ENCODE measurements at regions not wholly inside any gene's neighbourhood (a gene's known extent, or its start where the extent isn't known, plus 50 kb on each side); places are given as distances from the start of the nearest gene placed in this dataset.

DNA sequence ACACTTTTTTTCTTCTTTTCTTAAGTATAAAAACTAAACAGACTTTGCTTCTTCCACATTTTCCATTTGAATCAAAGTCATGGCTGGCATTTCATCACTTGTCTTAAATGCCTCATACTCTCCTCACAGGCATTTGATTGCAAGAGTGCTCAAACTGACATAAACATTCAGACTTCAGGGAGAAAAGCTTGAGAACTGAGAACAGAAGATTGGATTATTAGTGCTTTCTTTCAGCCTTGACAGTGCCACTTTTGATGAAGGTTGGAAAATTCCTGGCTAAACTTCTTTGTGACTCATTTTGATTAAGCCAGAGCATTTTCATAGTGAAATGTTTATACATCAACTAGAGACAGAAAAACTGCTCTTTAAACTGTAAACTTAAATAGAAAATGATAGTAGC, 544.4 kb downstream of the DIPK2A start:
- no peak for DNase-seq

DNA sequence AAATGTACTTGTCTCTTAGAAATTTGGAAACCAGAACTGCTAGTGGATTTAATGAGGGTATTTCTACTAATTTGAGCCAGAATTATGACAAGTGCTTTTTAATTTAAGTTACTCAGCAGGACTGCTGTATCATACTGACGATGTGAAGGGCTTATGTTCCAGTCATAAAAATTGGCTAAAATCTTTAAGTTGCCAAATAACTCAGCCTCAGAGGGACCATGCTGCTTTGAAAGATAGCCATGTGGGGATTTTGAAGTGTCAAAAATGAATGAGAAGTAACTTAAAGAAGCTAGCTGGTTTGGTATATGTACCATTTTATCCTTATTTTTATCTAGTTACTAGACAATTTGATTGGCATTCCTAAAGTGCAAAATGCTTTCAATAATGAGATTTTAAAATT, 545.0 kb downstream of the DIPK2A start:
- no peak for DNase-seq

DNA sequence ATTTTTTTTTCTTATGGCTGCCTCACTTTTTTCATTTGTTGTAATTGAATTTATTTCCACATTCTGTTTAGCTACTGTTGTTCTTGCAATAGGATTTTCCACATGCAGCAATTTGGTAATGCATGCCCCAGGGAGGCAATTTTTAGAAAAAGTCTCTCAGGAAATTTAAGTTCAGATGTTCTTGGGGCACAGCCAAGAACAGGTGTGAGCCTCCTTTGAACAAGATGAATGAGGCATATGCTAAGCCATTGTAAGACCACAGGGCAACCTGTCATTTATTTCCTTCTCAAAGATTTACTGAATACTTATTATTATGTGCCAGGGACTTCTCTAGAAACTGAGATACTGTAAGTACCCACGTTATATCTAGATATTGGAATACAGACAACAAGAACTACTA, 549.5 kb downstream of the DIPK2A start:
- no peak for DNase-seq

DNA sequence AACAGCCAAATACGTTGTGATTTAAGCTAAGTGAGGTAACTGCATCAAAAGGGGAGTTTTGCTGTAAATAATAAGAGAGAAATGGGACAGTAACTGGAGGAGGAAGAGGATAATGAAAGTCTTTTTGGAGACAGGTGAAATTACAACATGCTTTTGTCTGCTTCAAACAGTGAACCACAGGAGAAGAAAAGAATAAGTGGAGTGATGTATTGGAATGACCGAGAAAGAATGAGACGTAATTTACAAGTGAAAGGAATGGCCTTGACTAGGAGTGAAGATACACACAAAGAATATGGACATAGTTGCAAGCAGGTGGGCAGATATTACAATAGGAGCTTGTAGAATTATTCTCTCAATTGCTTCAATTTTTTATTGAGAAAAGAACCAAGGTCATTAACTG, 550.8 kb downstream of the DIPK2A start:
- no peak for DNase-seq

DNA sequence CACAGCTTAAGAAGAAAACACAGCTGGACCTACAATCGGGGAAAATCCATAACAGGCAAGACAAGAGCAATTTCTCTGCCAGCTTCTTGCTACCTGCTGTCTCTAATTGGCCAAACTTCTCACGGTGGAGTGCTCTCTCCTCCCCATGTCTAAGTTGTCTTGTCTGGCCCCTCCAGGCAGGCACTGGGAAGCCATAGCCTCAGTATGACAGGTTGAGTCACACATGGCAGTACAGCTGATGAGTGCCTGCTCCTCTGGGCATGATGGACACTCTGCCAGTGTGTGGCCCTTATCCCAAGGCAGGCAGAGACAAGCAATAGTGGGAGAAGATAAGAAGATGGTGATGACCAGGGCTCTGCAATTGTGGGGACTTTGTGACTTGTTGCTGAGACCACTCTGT, 551.8 kb downstream of the DIPK2A start:
- DNase-seq: no peak

DNA sequence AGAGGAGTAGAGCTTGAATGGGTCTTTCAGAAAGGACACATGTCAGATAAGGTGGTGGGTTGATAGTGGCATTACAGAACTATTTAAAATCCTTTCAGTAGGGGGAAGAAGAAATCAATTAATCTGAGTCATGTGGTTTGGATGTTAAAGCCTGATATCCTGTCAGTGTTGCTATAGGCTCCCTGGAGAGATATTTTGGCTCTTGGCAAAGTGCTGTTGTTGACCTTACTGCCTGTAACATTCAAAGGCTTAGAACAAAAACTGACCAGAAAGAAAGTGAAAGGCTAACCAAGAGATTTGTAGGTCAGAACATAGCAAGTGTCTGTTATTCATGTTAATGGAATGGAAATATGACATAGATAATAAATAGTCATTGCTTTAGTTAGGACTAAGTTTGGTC, 552.9 kb downstream of the DIPK2A start:
- DNase-seq: no peak

DNA sequence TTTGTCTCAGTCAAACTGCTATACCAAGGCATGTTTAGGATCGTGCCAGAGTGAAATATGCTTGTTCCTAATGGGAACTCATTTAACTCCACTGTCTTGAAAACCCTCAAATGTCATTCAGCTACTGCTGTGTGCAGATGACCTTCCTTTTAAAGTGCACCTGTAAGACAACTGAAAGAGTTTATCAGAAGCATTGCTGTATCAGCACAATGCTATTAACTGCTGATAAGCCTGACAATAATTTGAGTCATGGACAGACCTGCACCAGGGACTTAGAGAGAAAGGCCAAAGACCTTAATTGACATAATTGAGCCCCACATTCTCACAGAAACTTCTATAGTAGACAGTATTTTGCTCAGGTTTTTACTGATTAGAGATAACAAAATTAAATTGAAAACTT, 557.9 kb downstream of the DIPK2A start:
- no peak for DNase-seq

DNA sequence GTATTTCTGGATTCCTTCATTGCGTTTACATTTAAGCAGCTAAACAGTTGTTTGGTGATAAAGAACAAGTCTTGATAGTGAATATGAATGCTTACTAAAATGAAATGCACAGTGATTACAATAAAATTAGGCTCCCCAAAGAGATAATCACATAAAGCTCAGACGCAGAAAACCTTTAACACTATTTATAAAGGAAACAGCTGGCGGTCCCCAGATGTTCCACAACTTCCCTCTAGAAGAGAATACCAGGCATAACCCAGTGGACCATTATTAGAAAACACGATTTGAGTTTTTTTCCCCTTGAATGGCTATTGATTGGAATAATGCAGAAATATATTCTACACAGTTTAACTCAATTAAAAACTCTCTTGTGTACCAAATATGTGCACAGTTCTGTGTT, 573.2 kb downstream of the DIPK2A start:
- no peak for DNase-seq

DNA sequence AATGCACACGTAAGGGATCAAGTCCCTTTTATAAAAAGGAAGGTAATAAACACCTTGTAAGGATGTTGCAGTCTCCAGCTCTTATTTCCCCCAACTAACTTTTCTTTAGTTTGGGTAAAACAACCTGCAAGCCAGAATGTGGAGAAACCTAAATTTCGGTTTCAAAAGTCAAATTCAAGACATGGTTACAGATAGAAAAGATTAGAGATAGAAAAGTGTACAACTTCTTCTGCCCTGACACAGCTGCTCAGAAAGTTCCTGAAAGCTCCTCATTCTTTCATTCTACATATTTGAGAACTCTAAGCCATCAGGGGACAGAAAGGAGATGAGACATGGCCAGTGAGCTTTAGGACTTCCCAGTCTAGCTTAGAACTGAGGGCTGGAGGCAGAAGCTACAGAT, 574.9 kb downstream of the DIPK2A start:
- no peak for DNase-seq

DNA sequence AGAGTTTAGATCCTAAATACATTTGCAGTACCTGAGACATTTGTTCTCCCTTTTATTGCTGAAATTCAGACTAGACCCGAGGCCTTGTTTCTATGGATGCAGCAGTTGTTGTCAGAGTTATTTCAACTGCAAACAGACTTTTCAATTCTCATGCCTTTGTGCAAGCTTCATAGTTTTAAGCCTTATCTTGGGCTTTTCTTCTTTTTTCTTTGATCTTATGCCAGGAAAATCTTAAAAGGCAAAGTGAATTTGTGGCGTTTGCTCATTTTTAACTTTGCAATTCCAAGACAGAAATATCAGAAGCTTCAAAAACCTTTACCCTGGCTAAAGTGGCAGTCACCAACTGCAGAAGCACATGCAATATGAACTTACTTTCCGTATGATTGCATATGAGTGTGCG, 576.7 kb downstream of the DIPK2A start:
- DNase-seq: no peak

DNA sequence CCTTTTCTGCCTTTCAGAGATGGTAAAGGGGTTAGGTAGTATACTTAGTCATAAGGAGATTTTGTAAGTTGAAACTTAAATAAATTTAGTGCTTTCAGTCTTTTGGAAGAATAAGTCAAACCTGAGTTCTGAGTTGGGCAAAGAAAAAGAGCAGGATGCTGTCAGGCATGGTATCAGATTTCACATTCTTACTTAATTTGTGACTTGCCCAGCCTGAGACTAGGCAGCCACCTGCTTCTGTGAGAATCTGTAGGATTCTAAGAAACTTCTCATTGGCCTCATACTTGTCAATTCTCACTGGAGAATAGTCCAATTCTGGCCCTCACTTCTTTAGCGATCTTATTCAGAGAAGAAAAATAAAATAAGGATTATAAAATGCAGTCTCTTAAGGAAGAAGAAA, 577.5 kb downstream of the DIPK2A start:
- no peak for DNase-seq

DNA sequence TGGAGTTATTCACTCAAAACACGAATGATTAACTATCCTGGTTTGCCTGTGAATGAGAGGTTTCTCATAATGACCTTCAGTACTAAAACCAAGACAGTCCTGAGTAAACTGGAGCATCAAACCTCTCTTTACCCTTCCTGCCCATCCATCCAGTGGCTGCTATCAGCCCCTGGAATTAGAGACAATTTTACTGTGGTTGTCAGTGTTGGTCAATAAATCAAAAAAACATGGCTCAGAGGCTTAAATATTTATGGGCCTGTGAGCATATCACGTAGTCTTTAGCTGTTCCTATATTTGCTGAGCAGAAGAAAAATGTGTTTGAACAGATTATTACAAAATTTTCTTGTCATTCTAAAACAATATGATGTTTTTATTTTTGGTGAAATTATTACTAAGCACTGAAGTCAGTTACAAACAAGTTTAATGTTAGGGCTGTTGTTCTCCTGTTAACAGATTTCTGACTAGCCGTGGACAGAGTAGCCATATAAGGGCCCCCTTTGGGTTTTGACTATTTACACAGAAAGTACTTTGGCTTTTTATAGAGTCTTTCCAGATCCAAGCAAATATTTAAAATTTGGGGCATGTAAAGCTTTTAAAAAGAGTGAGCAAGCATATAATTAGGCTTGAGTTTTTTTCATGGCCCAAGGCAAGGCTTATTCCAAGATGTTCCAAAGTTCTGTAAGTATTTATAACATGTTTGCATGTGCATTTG, 580.9 kb downstream of the DIPK2A start:
- DNase-seq: no peak

DNA sequence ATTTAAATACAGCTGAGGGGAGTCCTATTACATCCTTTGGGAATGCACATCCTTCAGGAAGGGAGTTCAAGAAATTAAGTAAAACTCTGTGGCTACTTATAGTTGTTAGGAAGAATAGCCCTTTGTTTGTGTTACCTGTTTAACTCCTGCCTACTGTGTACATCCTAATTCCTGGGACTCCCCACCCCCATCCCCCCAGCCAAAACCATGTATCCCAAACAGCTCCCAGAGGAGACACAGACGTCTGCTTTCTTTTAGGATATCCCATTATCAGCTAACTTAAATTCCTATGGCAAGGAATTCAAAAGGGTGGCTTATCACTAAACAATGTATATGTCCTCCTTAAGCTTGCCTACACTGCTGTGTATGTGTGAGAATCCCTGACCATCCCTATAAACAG, 581.7 kb downstream of the DIPK2A start:
- DNase-seq: no peak

DNA sequence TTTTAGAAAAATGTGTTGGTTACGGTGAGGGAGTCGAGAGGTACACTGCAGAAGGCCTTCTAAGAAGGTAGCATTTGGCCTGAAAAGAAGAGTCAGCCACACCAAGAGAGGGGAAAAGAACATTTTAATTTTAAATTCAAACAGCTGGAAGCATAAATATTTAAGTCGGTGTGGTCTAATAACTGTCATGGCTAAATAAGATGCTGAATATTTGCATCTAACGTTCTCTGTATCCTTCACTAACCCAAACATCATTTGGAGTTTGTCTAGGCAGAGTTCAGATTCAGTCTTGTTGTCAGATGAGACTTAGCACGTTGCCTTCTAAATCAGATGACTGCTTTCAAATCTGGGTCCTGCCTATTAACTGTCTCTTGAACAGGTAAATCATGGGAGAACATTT, 583.3 kb downstream of the DIPK2A start:
- no peak for DNase-seq

DNA sequence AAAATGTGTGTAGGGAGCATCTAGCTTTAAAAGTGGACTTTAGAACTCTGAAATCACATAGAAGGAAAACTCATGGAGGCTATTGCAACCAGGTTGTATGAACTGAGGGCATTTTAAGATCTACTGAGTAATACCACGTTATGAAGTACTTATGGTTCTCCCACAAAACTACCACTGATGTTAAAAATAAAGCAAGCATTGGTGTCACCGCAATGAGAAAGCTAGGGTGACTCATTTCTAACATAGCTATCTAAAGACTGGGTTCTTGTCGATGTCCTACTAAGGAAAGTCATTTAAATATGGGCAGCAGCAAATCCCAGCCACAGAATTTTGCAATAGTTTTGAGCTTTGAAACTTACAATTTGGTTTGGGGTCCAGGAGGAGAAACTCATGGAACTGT, 584.8 kb downstream of the DIPK2A start:
- DNase-seq: no peak

DNA sequence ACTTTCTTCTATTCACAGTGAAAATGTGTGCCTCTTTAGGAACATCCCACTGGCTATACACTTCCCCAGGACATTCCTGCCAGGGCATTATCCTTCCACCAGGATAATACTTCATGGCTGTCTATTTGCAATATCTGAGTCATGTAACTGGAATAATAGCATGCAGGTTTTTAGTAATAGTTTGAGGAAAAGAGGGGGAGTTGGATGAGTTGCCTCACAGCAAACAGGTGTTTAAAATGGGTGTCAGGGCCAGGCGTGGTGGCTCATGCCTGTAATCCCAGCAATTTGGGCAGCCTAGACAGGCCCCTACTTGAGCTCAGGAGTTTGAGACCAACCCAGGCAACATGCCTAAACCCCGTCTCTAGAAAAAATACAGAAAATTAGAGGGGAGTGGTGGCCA, 585.9 kb downstream of the DIPK2A start:
- DNase-seq: no peak

DNA sequence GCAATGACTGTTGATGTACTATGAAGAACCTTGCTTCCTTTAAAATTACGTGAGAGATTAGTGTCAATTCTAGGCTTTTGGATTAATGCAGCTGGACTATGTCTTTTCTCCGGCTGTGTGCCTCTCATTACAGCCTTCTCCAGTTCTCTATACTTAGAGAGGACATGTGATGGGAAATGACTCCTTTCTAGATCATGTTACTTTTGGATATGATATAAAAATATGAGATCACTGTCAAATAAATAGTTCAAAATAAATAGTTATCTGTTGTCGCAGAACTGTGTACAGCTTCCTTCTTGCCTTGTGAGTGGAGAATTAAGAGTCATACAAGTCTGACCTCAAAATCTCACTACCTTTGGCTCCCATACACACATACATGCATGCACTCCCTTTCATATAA, 592.4 kb downstream of the DIPK2A start:
- DNase-seq: no peak

DNA sequence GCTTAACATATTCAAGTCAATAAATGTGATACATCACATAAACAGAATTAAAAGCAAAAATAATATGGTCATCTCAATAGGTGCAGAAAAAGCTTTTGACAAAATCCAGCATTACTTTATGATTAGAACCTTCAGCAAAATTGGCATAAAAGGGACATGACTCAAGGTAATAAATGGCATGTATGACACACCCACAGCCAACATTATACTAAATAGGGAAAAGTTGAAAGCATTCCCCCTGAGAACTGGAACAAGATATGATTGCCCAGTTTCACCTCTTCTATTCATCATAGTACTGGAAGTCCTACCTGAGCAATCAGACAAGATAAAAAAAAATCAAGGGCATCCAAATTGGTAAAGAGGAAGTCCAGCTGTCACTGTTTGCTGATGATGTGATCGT, 594.7 kb downstream of the DIPK2A start:
- DNase-seq: no peak

DNA sequence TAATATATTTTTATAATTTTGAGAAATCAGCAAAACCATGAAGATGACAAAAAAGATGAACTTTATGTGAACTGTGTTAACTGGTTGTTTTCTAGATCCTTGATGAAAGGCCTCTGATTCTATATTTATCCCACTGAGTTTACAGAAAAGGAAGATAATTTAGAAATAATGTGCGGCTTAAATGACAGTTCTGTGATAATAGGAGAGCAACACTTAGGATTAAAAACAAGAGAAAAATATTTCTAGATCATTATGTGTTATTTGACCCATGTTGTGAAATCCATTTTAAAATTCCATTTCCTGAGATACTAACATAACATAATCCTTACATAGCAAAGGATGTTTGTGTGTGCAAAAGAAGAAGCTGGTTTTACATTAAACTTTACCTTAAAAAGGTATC, 598.0 kb downstream of the DIPK2A start:
- no peak for DNase-seq

DNA sequence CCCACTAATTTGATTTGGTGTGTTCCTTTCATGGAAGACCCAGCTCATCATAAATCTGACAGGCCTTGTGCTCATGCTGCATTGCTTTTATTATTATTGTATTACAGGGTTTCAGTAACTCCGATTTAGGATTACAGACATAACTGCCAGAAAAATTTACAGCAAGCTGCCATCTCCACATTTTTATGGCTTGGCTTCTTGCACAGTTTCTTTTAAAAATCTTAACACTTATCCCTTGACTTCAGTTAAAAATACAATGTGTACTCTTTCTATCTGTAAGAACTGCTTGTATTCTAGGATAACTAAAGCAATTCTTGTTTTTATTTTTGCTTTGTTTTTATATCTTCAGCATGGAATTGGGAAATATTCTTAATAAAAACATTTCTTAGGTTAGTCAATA, 612.2 kb downstream of the DIPK2A start:
- no peak for DNase-seq

DNA sequence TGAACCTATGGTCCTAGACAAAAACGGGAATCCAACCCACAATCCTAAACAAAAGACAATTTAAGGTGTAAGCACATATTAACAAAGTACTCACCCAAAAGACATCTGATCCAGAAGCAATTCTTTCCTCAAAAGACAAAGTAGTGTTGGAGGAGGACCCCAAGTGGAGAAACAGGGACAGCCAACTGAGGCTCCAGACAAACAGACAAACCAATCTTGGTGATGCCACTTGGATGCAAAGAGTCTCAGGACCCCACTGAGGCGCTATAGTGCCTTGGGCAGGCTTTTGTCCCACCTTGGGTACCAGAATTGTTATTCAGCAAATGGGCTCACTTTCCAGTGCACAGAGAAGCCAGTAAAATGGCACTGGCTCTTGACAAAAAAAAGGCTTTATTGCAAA, 613.8 kb downstream of the DIPK2A start:
- no peak for DNase-seq

DNA sequence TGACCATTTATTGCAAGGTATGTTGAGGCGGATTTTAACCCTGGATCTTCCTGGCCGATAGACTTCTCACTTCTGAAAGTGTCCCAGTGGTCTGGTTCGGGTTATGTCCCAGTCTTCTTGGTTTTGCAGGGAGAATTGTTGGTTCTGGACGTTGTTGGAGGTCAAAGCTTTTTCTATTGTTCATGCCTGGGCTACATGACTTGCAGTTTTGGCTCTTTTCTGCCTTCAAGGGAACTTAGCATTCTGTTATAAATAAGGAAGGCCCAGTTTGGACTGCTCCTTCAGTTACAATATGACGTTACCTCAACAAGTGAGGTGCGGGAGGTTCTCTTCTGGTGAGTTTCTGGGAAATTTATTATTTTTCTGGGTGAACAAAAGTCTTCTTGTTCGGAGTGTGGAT, 614.3 kb downstream of the DIPK2A start:
- DNase-seq: no peak

DNA sequence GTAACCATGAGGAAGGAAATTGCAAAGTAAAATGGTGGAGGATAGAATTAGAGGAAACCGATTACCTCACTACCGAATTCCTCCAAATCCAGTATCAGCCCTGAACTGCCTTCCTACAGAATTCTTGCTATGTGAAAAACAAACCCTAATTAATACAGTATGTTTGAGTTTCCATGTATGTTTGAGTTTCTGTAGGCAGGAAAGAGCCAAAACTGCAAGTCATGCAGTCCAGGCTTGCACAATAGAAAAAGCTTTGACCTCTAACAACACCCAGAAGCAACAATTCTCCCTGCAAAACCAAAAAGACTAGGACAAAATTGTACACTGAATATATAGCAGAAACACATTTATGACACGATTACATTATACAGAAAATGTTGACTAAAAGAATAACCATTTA, 614.8 kb downstream of the DIPK2A start:
- no peak for DNase-seq

DNA sequence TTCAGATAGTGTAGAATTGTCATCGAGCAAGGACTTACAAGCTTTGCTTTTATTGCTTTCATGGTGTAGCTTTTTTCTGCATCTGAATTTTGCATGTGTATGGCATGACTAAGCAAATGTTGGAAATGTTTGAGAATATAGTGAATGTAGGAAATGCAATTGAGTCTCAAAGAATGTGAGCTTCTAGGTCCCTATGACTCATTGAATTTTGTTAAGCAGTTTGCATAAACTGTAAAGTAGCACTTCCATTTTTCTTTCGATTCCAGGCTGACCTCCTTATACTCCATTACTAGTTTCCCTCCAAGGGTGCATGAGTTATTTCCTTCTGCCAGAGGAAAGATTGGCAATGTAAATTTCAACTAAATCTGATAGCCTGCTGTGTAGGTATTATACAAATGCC, 619.2 kb downstream of the DIPK2A start:
- DNase-seq: no peak
